H7 (cell line): ENCODE measurements at regions not wholly inside any gene's neighbourhood (a gene's known extent, or its start where the extent isn't known, plus 50 kb on each side); places are given as distances from the start of the nearest gene placed in this dataset.

Source experiments
- DNase-seq: peaks from one replicate; pipeline ENCODE4 v3.0.0; 2012
- H3K27me3 ChIP-seq: 2 replicates; pipeline ENCODE4 v1.6.0; 2011; ENCODE audit warnings: mild to moderate bottlenecking, low read length; ENCODE audit not compliant: control insufficient read depth, insufficient read depth
- H3K36me3 ChIP-seq: replicated peaks from 2 replicates; pipeline ENCODE4 v1.5.1; 2011; ENCODE audit warnings: low read length; ENCODE audit not compliant: control insufficient read depth, insufficient read depth
- H3K4me3 ChIP-seq: 2 replicates; pipeline ENCODE4 v1.5.1; 2011; ENCODE audit warnings: low read depth, mild to moderate bottlenecking, control low read depth, low read length, moderate library complexity; ENCODE audit not compliant: insufficient read depth

DNA sequence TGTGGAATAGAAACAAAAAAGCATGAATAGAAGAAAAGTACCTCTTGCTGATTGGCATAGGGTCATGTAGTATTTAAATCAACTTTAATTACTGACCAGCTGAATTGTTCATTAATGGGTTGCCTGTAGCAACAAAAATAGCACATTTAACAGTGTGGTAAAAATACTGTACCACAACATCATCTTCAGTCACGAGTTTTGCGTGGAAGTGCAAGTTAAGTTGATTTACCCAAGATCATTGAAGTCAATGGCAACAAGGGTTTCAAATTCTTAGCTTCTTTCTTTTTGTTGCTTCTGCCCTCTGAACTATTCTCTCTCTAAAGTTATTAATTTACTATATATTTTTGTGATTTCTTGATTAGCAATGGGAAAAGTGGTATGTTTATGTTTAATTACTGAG is 526.6 kb downstream of the C4orf33 start:
- H3K27me3 ChIP-seq, result no peaks in the 10 kb centered on the region
- H3K4me3 ChIP-seq, result no peak overlapping the region
- no peak for DNase-seq
- no peaks in the 10 kb centered on the region for H3K36me3 ChIP-seq

DNA sequence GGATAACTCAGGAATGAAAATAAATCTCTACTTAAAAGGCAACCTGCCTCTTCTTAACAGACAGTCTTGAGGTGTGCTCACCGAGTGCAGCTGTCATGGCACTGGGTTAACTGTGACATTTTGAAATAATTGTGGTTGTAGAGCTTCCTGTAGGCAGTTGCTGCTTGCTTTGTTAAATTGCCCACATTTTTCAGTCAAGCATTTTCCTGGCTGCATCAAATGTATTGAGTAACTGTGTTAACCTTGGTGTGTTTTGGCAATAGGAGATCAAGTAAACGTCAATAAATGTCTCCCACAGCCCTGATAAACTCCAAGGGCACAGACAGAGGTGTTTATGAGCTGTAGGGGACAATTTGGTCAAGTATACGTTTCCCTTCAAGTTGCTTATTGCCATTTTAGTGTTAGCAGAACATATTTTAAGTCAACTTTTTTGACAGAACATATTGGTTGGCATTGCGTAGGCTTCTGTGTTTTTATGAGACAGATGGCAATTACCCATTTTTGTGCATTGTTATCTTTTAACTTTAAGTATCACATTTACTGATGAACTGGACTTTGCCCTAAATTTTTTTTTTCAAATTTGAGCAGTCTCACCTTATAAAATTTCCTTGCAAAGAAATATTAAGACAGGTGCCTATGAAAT is 527.4 kb downstream of the C4orf33 start:
- no peaks in the 10 kb centered on the region for H3K27me3 ChIP-seq
- no peak overlapping the region for H3K4me3 ChIP-seq
- DNase-seq, result no peak
- no peaks in the 10 kb centered on the region for H3K36me3 ChIP-seq

DNA sequence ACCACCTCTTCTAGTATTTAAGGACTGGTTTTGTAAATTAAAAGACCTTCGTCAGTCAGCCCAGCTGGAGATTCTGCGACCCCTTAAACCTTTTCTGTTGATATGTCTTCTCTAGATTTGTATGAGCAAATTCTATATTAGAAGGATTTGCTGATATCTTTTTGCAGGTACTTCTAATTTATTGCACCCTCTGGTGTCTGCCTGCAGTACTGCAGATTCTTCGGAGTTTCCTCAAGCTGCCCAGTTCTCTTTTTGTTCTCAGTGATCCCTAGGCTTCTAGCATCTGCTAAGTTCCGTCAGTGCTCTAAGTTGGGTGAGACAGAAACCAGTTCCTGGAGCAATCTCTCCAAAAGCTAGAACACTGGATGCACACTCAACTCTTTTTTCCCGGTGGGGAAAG is 545.2 kb downstream of the C4orf33 start:
- peak; percentile 5 for DNase-seq
- Histone ChIP-seq H3K4me3 (no peak overlapping the region), H3K36me3 (no peaks in the 10 kb centered on the region), H3K27me3 (no peaks in the 10 kb centered on the region)

DNA sequence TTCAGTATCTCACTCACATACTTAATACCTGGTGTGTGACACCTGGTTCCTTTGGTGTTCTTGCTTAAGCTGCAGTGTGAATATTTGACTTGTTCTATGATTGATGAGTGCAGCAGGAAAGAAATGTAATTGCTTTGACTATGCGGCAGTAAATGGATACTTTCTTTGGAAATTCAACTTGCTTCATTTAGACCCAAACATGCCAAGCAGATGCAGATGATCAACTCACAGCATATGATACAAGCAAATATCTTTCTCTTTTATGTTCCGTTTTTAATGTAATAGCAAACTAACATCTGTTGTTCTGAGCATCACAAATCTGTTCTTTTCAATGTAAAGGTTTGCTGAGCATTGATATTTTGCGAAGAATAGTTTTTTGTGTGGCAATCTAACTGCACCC is 549.5 kb downstream of the C4orf33 start:
- Histone ChIP-seq H3K36me3 (no peaks in the 10 kb centered on the region), H3K4me3 (no peak overlapping the region), H3K27me3 (no peaks in the 10 kb centered on the region)
- DNase-seq, result no peak

DNA sequence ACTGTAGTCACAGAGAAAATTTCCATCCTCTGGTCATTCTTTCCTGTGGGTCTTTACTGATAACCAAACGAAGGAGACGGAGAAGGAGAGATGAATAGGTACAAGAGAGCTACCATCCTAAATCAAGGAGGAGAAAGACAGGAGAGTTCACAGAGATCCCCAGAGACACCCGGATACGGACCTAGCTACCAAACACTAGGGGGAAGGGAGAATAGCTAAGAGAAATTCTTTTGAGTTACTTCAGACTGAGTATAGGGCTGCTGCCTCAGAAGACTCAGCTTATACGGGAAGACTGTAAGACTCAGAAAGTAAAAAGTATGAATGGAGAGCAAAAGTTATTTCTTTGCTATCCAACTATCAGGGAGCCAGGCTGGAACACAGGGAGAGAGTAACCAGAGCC is 572.1 kb downstream of the C4orf33 start:
- no peaks in the 10 kb centered on the region for H3K36me3 ChIP-seq
- DNase-seq, result peak; percentile 23
- no peak overlapping the region for H3K4me3 ChIP-seq
- no peaks in the 10 kb centered on the region for H3K27me3 ChIP-seq

DNA sequence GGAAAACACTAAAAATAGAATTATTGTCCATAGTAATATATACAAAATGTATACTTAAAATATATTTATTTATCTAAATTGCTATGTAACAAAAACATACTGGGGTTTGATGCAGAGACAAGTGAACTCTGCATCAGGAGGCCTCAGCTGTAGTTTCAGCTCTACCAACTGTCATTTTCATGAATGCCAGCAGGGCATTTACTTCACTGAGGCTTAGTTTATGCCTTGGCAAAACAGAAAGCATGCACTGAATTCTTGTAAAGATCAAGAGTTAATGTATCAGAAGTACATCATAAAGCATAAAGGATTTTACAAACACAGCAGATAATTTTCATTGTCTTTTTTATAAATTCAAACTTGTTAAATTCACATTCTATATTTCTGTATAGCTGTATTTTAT is 577.0 kb downstream of the C4orf33 start:
- DNase-seq, result peak; percentile 5

DNA sequence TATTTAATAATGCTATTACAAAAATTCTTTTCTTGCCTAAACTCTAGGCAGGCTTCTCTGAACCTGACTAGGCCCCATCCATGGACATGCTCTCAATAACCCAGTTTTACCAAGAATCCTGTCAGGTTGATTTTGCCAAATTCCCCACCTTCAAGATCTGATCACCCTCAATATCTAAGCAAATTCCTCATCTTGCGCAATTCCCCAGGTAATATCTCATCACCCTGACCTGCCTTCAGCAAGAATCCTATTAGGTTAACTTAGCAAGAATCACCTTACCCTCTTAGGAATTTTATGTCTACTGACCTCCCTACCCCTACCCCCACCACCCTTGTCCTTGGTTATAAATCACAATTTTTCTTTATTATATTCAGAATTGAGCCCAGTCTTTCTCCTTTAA is 579.1 kb downstream of the C4orf33 start:
- DNase-seq, result no peak
- no peak overlapping the region for H3K4me3 ChIP-seq
- no peaks in the 10 kb centered on the region for H3K36me3 ChIP-seq
- H3K27me3 ChIP-seq, result no peaks in the 10 kb centered on the region

More for the DNA sequence above, 577.0 kb downstream of the C4orf33 start:
- no peak overlapping the region for H3K4me3 ChIP-seq
- H3K36me3 ChIP-seq, result no peaks in the 10 kb centered on the region
- H3K27me3 ChIP-seq, result no peaks in the 10 kb centered on the region

DNA sequence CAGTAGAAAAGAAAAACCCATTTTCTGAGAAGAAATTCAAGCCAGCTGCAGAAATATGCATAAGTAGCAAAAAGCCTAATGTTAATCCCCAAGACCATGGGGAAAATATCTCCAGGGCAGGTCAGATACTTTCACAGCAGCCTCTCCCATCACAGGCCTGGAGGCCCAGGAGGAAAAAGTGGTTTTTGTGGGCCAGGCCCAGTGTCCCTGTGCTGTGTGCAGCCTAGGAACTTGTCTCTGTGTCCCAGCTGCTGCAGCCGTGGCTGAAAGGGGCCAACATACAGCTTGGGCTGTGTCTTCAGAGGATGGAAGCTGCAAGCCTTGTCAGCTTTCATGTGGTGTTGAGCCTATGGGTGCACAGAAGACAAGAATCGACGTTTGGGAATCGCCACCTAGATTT is 581.0 kb downstream of the C4orf33 start:
- H3K4me3 ChIP-seq, result no peak overlapping the region
- no peaks in the 10 kb centered on the region for H3K27me3 ChIP-seq
- DNase-seq, result no peak
- no peaks in the 10 kb centered on the region for H3K36me3 ChIP-seq

DNA sequence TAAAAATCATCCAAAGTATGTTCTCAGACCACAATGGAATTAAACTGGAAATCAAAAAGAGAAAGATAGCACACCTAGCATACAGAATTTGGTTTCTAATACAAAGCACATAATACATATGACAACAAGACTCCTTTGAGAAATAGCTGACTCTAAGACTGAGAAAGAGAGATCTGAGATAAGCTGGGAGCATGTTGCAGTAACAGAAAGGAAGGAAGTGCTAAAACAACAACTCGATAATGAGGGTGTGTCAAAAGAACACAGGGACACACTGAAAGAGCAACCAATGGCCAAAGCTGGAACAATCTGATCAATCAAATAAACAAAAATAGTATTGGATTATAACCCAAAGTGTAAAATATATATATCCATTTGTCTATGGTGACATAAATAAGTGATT is 586.6 kb downstream of the C4orf33 start:
- DNase-seq, result no peak
- H3K27me3 ChIP-seq, result no peaks in the 10 kb centered on the region
- no peaks in the 10 kb centered on the region for H3K36me3 ChIP-seq
- H3K4me3 ChIP-seq, result no peak overlapping the region

DNA sequence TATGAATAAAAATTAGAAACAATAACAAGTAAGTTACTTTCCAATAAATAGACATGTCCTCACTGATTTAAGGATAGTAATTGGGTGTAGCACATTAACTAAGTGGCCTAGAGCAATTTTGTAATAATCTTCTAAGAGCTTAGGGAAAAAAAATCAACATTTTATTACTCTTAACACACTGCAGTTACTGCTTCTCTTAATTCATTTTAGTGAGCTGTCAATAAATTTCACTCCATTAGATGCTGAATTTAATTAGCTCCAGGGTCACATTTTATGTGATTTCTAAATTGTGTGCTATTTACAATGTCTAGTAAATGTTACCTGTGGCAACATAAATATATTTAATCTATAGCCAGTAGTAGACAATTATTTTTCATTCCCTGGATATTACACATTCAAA is 612.0 kb downstream of the C4orf33 start:
- no peak for DNase-seq
- Histone ChIP-seq H3K36me3 (no peaks in the 10 kb centered on the region), H3K4me3 (no peak overlapping the region), H3K27me3 (no peaks in the 10 kb centered on the region)

DNA sequence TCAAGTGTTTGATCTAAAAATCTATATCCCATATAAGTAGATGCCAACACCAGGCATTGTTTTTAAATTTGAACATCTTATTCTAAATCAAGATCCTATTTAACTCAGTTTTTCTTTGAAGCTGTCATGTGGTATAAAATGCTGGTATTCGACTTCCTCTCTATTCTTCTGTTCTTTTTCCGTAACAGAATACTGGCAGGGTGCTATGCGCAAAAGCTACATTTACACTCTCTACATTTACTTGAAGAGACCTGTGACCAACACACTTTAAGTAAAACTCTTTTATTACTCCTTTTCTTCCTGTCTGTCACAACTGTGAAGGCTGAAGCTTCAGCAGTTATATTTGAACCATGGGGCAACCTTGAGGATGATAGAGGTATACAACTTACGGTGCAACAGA is 612.8 kb downstream of the C4orf33 start:
- no peak for DNase-seq
- Histone ChIP-seq H3K4me3 (no peak overlapping the region), H3K27me3 (no peaks in the 10 kb centered on the region), H3K36me3 (no peaks in the 10 kb centered on the region)

DNA sequence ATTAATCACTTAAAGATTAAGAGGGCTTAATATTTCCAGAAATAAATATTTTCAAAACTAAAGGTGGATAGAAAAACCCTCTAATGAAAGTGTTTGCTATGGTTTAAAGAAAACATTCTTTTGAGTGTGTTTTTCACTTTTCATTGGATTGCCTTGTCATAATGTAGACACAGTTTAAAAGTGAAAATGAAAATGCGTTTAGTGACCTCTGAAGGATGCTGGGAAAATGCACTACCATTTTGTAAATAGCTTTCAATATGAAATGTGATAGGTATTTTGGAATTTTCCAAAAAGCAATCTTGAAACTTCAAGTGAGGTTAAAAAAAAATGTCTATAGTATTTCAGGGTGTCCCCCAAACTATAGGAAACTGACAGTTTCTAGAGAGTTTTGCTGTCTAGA is 642.2 kb downstream of the C4orf33 start:
- H3K27me3 ChIP-seq, result no peaks in the 10 kb centered on the region
- DNase-seq, result no peak
- no peaks in the 10 kb centered on the region for H3K36me3 ChIP-seq
- H3K4me3 ChIP-seq, result no peak overlapping the region

DNA sequence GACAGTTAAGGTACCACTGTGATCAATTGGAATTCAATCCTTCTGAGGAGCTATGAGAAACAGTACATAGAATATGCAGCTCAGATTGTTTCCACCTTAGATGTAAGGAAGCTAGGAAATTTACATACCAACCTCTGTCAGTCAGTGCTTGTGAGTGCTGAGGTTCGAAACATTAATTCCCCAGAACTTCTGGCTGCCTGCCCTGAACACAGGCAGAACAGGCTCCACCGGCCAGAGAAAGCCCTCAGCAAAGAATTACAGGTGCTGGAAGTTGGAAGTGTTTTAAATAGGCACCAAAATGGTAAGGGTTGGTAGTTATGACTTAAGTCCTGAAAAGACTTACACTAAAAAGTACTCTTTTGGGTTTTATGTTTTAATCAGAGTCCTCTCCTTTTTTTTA is 651.8 kb downstream of the C4orf33 start:
- no peaks in the 10 kb centered on the region for H3K36me3 ChIP-seq
- H3K27me3 ChIP-seq, result no peaks in the 10 kb centered on the region
- no peak for DNase-seq
- no peak overlapping the region for H3K4me3 ChIP-seq

DNA sequence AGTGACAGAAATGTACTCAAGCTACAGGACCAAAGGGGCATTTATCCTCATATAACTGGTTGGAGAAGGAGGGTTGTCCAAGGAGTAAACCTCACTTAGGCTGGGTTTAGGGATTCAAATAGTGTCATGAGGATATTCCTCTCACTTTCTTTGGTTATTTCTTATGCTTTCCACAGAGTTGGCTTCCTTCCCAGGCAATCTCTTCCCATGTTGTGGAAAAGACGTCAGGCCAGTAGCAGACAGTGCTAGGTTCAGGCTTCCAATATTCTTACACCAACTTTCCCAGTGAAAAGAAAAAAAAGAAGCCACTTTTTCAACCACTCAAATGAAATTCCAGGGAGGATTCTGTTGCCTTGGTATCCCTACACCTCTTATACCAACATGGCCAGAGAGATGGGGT is 653.0 kb downstream of the C4orf33 start:
- H3K27me3 ChIP-seq, result no peaks in the 10 kb centered on the region
- DNase-seq, result no peak
- H3K4me3 ChIP-seq, result no peak overlapping the region
- no peaks in the 10 kb centered on the region for H3K36me3 ChIP-seq

DNA sequence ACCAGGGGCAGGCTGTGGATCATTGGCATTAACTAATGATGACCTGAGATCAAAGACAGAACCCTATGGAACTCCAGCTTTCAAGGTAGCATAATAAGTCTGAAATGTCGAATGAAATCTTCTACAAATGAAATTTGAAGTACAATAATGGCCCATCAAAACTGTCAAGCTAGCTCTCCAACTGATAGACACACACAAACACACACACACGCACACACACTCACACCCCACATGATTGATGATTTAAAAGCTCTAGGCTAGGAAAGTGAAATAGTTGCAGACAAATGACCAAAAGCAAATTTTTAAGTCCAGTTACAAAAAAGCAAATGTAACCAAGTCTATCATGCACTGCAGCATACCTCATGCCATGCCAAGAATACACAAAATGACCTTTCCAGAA is 655.7 kb downstream of the C4orf33 start:
- no peak for DNase-seq
- Histone ChIP-seq H3K36me3 (no peaks in the 10 kb centered on the region), H3K27me3 (no peaks in the 10 kb centered on the region), H3K4me3 (no peak overlapping the region)

DNA sequence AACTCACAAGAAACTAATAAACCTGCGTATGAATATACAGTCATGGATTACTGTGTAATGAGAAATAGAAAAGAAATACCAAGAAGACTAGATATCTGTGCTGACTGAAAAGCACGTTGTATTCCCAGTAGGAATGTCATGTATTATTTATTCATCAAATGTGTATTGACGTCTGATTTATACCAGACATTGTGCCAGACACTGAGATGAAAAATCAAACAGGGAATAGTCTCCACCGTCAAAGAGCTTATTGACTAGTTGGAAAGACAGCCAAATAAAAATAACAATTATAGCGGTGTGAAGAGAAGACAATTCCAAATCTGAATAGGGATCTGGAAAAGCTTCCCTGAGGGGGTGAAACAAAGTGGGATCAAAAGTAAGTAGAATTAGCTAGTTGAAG is 687.6 kb downstream of the C4orf33 start:
- DNase-seq, result no peak

More for the DNA sequence above, 687.6 kb downstream of the C4orf33 start:
- no peak overlapping the region for H3K4me3 ChIP-seq
- H3K27me3 ChIP-seq, result no peaks in the 10 kb centered on the region
- H3K36me3 ChIP-seq, result no peaks in the 10 kb centered on the region
